ENCODE measurements at regions not wholly inside any gene's neighbourhood (a gene's known extent, or its start where the extent isn't known, plus 50 kb on each side); places are given as distances from the start of the nearest gene placed in this dataset.
"Not testable (repeated sequence)": the region's sequence is repeated elsewhere in the genome, so short reads cannot be mapped to it uniquely, and the experiment has no call there.

GRCh38 chr1:222240536-222241181 is 307.2 kb downstream of the HHIPL2 start:
- no peak for DNase-seq (ENCODE audit: low spot score)

- DNase-seq (ENCODE audit: low spot score): no peak
These were observed 308.8 kb downstream of the HHIPL2 start for GRCh38 chr1:222239130-222239529.

GRCh38 chr1:222234351-222234750 is 313.6 kb downstream of the HHIPL2 start:
- no peak for DNase-seq (ENCODE audit: low spot score)

DNA sequence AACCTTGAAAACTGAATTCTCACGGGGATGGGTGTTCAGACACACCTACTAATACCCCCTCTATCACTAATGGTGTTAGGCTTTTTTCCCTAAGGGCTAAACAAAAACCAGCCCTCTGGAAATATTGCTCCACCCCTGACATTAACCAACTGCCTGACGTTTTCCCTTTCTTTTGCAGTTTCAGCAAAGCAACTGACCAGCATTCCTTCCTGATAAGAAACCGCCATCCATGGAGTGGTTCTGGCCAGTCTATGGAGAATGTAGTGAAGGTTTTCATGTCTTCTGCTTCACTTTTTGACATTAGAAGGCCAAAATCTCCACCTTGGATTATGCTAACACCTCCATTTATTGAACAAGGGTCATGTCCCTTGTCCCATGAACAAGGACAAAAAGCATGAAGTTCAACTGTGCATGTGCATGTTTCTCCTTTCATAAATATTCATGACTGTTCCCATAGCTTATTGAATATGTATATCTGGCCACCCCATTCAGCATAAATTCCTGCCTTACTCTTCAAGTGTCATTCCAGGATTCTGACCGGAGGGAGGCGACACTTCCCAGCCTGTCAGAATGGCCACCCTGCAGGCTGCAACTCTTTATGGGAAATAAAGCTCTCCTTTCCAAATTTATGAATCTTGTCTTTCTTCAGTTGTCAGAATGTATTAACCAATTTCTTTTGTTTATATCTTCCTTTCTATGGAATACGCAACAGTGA is 314.3 kb downstream of the HHIPL2 start:
- no peak for DNase-seq (ENCODE audit: low spot score)

- DNase-seq (ENCODE audit: low spot score): no peak
These were observed 315.1 kb downstream of the HHIPL2 start for GRCh38 chr1:222232842-222233241.

- DNase-seq (ENCODE audit: low spot score): no peak
These were observed 318.1 kb downstream of the HHIPL2 start for GRCh38 chr1:222229672-222230312.

DNA sequence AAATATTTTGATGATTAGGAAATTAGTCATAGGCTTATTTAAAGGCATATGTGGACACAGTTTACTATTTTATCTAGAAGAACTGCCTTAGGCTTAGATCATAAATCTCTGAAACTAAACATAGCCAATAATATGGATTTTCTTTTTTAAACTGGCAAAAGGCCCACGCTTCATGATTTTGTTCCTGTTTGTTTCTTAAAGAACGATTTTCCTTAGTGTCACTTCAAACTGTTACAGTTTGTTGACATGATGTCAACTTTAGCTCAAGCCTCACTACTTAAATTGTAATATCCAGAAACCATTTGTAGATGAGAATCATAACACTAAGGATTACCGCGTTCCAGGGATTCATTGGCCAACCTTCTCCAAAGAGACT is 322.6 kb downstream of the HHIPL2 start:
- DNase-seq (ENCODE audit: low spot score): no peak

DNA sequence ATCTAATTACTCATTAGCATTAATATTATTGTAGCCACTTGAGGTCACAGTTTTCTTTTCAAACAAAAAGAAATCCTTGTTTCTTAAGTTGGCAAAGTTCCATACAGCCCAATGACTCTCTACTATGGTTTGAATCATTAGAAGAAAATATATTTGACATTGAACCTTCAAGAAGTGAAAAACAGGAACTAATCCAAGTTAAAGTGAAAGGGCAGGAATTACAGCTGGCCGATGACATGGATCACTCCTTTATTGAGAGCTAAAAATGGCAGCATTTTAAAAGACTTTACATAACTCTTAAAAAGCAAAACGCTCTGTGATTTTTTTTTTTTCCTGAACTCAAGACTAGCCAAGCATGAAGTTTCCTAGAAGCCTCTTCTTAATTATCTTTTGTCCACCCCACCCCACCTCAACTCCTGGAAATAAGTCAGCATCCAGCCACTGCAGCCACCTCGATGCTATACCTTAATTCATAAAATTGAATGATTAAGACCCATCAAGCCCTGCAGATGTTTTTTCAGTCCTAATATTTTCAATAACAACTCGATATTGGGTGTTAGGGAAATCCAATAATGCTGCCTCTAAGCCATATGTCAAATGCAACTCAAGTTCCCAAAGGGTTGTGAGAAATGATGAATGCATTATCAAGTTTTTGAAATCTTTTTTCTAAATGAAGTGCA is 323.1 kb downstream of the HHIPL2 start:
- DNase-seq (ENCODE audit: low spot score): no peak

- DNase-seq (ENCODE audit: low spot score): no peak
These were observed 323.7 kb downstream of the HHIPL2 start for GRCh38 chr1:222224156-222224555.

DNA sequence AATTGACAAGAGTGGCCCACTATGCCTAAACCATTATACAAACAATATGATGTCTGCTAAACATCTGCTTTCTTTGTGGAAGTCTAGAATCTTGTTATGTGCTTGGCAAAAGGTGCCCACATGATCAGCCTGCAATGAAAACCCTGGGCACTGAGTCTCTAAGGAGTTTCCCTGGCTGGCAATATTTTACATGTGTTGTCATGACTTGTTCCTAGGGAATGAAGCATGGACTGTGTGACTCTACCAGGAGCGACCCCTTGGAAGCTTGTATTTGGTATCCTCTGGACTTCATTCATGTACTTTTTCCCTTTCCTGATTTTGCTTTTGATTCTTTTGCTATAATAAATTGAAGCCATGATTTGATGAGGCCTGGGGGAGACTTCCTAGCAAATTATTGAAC is 324.9 kb downstream of the HHIPL2 start:
- no peak for DNase-seq (ENCODE audit: low spot score)

DNA sequence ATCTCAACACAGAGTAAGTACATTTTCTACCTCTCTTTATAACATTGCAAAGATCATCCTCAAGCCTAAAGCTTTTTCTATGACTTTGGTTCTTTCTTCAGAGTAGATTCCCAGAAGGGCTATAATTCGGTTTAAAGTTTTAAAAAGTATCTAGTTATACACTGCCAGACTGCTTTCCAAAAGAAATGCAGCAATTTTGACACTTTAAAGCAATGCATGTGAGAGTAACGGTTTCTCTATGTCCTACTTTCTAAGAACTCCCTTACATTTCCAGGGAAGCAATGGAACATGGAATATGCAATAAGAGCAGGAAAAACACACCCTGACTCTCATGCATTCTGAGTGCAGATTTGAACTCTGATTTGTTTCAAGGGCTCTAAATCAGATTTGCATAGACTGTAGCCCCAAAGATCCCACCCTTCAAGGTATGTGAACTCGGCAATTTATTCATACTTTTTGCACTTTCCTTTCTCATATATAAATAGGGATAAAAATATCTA is 331.6 kb downstream of the HHIPL2 start:
- no peak for DNase-seq (ENCODE audit: low spot score)

DNA sequence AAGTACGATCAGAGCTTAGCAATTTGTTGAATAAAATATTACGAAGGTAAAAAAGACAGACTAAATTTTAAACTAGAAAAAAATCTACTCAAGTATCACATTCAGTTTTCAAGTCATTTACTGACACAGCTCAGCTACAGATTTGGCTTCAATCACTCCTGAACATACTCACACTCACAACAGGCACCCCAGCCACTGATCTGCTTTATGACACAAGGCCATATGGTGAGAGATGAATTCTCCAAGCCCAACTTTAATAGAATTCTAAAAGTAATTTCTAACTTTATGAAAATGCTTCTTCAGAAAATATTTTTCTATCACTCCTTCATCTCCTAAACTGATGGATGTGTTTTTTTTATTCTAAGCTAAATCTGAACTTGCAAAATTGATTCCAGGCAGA is 337.1 kb downstream of the HHIPL2 start:
- no peak for DNase-seq (ENCODE audit: low spot score)

- DNase-seq (ENCODE audit: low spot score): no peak
These were observed 343.4 kb downstream of the HHIPL2 start for GRCh38 chr1:222204475-222204874.

DNA sequence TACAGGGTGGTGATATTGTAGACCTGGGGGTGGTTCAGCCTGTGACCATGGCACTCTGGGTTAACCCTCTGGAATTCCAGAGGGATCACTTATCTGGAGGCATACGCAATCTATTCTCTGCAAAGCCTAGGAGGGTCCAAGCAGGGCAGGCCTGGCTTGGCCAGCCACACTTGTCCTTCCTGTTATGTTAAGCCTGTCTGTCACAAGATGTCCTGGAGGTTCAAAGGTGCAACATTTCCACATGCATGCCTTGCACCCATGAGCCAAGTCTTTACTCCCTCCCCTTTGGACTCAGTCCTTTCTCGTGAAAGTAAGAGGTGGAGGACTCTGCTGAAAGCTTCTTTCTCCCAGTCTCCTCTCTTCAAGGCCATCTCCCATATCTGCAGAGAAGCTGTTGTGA is 345.1 kb downstream of the HHIPL2 start:
- no peak for DNase-seq (ENCODE audit: low spot score)

GRCh38 chr1:222196736-222197135 is 351.2 kb downstream of the HHIPL2 start:
- DNase-seq (ENCODE audit: low spot score): no peak

DNA sequence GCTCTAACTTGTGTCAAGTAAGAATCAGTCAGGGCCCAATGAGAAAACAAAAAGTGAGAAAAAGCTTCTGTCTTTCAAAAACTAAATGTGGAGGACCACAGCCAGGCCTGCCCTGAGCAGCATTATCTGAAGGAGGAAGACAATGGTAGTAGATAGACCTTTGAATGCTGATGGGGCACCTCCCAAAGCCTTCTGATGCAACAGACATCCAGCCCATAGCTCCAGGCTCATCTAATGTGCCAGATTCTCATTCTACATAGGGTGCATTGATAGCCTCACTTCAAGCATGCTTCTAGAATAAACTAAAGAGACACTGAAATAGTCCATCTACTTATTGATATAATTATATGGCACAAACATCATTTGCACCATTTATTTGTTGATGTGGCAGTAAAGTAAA is 351.6 kb downstream of the HHIPL2 start:
- DNase-seq (ENCODE audit: low spot score): no peak

- no peak for DNase-seq (ENCODE audit: low spot score)
These were observed 352.0 kb downstream of the HHIPL2 start for GRCh38 chr1:222195857-222196256.

DNA sequence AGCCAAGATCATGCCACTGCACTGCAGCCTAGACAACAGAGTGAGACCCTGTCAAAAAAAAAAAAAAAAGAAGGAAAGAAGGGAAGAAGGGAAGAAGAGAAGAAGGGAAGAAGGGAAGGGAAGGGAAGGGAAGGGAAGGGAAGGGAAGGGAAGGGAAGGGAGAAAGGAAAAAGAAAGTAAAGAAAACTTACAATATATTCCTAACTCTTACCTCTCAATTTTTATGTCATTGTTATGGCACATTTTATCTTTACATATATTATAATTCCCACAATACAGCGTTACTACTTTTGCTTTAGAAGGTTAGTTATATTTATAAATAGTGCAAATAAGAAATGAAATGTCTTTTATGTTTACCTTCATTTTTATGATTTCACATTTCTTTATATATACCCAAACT is 358.7 kb downstream of the HHIPL2 start:
- no peak for DNase-seq (ENCODE audit: low spot score)

DNA sequence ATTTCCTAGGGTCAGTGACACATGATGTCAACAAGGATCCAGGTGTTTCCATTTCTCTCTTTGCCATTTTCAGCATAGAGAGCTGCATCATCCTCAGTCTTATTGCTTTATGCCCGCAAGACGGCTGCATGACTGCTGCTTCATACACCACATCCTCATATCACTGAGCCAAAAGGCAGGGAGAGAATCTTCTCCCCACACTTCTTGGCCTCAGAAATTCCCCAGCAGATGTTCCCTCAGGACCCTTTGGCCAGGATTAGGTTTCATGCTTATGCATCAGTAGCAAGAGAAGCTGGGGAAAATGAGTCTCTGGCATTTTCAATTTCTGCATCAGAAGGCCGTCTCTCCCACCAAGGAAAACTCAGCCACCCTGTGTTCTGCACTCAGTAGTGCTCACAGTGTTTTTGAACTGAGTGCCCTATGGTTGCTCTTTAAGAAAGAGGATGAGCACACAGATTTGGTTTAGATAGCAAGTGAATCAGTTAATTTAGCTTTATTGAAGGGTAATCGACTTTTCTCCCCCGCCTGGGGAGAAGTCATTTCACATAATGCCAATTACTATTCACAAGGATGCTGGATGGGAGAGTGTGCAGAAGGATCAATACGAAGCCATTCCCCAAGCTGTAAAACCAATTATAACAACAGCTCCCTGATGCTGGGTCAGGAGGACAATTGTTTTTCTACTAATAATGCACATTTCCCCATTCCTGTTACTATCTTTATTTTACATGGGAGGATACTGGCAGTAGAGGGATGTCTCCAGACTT is 360.2 kb downstream of the HHIPL2 start:
- DNase-seq (ENCODE audit: low spot score): no peak

DNA sequence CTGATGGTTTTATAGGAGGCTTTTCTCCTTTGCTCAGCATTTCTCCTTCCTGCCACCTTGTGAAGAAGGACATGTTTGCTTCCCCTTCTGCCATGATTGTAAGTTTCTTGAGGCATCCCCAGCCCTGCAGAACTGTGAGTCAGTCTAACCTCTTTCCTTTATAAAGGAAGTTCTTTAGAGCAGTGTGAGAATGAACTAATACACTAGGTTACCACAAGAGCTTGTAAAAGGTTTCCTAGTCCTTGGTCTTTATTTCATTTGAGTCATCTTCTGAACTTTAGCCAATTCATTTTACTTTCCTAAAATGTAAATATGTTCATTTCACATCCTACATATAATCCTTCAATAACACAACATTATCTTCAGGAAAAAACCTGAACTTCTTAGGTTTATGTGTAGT is 365.3 kb downstream of the HHIPL2 start:
- no peak for DNase-seq (ENCODE audit: low spot score)

GRCh38 chr1:222181191-222181590 is 366.7 kb downstream of the HHIPL2 start:
- no peak for DNase-seq (ENCODE audit: low spot score)

- not testable (repeated sequence) for DNase-seq (ENCODE audit: low spot score)
These were observed 370.4 kb downstream of the HHIPL2 start for GRCh38 chr1:222177496-222177895.
